ENCODE measurements at regions not wholly inside any gene's neighbourhood (a gene's known extent, or its start where the extent isn't known, plus 50 kb on each side); places are given as distances from the start of the nearest gene placed in this dataset.

GRCh38 chr5:54667136-54667535 lies 149.6 kb downstream of the SNX18 start:
- TF ChIP-seq CTCF (conservative IDR thresholded peaks at IDR 0.05; ENCODE audit: low read length): no peak
- TF ChIP-seq EZH2phosphoT487 (IDR thresholded peaks at IDR 0.05; ENCODE audit: borderline replicate concordance): no peak

Data from Loucy (cell line).